HUES6 (cell line): ENCODE measurements at regions not wholly inside any gene's neighbourhood (a gene's known extent, or its start where the extent isn't known, plus 50 kb on each side); places are given as distances from the start of the nearest gene placed in this dataset.
"Not testable (repeated sequence)": the region's sequence is repeated elsewhere in the genome, so short reads cannot be mapped to it uniquely, and the experiment has no call there.

Source experiments
- H3K27ac ChIP-seq: 2 replicates; pipeline ENCODE4 v1.7.0; 2013; ENCODE audit warnings: low read depth, mild to moderate bottlenecking, low read length, inconsistent platforms
- H3K27me3 ChIP-seq: 2 replicates; pipeline ENCODE4 v1.6.1; 2013; ENCODE audit warnings: low read length; ENCODE audit not compliant: control insufficient read depth, insufficient read depth
- H3K36me3 ChIP-seq: 2 replicates; pipeline ENCODE4 v1.6.1; 2013; ENCODE audit warnings: low read length; ENCODE audit not compliant: control insufficient read depth, insufficient read depth
- H3K4me1 ChIP-seq: 2 replicates; pipeline ENCODE4 v1.6.1; 2013; ENCODE audit warnings: low read length; ENCODE audit not compliant: control insufficient read depth, insufficient read depth
- H3K4me3 ChIP-seq: 2 replicates; pipeline ENCODE4 v1.5.1; 2013; ENCODE audit warnings: low read depth, low read length
- H3K9ac ChIP-seq: one replicate; pipeline ENCODE4 v1.6.1; 2013; ENCODE audit warnings: mild to moderate bottlenecking, low read length
- H3K9me3 ChIP-seq: 2 replicates; pipeline ENCODE4 v1.6.1; 2013; ENCODE audit warnings: low read depth, low read length; ENCODE audit not compliant: control insufficient read depth, insufficient read depth

DNA sequence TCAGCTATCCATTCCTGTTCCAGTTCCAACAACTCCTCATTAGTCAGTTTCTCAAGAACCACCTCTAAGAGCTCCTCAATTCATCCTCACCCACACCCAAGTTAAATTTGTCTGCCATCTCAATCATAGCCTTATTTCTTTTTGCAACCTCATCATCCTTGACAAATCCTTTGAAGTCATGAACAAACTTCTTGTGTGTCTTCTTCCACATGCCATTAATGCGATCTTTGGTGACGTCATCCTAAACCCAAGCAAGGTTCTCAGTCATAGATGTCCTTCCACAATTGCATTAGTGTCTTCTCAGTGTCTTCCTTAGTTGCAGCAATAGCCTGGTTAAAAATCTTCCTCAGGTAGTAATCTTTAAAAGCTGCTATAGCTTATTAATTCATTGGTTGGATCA, 71.2 kb upstream of the FSIP2 start:
- no peaks in the 10 kb centered on the region for H3K27me3 ChIP-seq
- H3K36me3 ChIP-seq = no peaks in the 10 kb centered on the region
- H3K27ac ChIP-seq = no peak overlapping the region
- H3K4me3 ChIP-seq = no peak overlapping the region
- no peak overlapping the region for H3K9ac ChIP-seq
- no peaks in the 10 kb centered on the region for H3K9me3 ChIP-seq
- H3K4me1 ChIP-seq = no peaks in the 10 kb centered on the region

DNA sequence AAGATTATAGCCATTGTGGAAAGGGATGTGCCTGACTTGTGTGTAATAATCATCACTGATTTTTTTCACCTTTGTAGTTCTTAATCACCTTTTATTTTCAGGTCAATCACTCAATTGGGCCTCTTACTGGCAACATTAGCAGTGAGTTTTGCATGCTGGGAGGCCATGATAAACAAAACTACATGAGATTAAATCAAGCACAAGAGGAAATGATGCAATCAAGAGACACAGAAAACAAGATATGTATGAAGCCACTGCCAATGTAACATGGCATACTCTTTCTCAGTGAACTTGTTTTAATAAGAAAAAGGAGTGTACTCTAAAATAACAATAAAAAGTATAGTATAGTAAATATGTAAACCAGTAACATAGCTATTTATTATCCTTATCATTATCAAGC, 69.9 kb upstream of the FSIP2 start:
- no peaks in the 10 kb centered on the region for H3K36me3 ChIP-seq
- no peak overlapping the region for H3K27ac ChIP-seq
- H3K9ac ChIP-seq = no peak overlapping the region
- no peaks in the 10 kb centered on the region for H3K9me3 ChIP-seq
- no peaks in the 10 kb centered on the region for H3K4me1 ChIP-seq
- no peaks in the 10 kb centered on the region for H3K27me3 ChIP-seq
- no peak overlapping the region for H3K4me3 ChIP-seq

GRCh38 chr2:185674232-185674631, 64.4 kb upstream of the FSIP2 start:
- H3K4me1 ChIP-seq = no peaks in the 10 kb centered on the region
- H3K27me3 ChIP-seq = no peaks in the 10 kb centered on the region
- H3K4me3 ChIP-seq = no peak overlapping the region
- H3K36me3 ChIP-seq = no peaks in the 10 kb centered on the region
- no peak overlapping the region for H3K27ac ChIP-seq
- H3K9ac ChIP-seq = no peak overlapping the region
- peaks cover 9% of the 10 kb centered on the region for H3K9me3 ChIP-seq

DNA sequence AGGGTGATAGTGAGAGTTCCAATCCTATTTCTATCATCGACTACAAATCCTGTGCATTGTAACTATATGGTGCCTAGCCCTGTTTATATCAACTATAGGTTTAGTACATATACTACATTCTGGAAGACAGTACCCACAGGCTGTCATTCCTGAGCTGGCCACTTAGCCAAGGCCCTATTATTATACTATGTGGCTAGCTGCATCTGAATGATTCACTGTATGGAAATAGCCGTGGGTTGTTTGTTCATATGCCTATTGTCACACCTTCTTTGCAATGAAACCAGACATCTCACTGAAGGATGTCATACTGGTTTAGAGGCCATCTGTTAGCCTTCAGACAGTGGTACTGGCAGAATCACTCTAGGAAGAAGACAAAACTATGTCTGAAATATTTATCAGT, 62.3 kb upstream of the FSIP2 start:
- no peaks in the 10 kb centered on the region for H3K27me3 ChIP-seq
- H3K4me3 ChIP-seq = no peak overlapping the region
- no peak overlapping the region for H3K9ac ChIP-seq
- H3K27ac ChIP-seq = no peak overlapping the region
- no peaks in the 10 kb centered on the region for H3K4me1 ChIP-seq
- H3K36me3 ChIP-seq = no peaks in the 10 kb centered on the region
- H3K9me3 ChIP-seq = peaks cover 9% of the 10 kb centered on the region

- H3K27me3 ChIP-seq = not testable (repeated sequence)
Measured at GRCh38 chr2:185687001-185687400, 51.6 kb upstream of the FSIP2 start.

DNA sequence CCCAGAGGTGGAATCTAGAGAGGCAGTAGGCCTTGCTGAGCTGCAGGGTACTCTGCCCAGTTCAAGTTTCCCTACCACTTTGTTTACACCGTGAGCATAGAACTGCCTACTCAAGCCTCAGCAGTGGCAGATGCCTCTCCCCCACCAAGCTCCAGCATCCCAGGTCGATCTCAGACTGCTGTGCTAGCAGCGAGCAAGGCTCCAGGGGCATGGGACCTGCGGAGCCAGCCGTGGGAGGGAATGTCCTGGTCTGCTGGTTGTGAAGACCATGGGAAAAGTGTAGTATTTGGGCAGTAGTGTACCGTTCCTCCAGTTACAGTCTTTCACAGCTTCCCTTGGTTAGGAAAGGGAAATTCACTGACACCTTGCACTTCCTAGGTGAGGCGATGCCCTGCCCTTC, 50.6 kb upstream of the FSIP2 start:
- Histone ChIP-seq H3K27ac (no peak overlapping the region), H3K9ac (no peak overlapping the region), H3K4me1 (no peaks in the 10 kb centered on the region; the same call in 1 of the 2 replicates), H3K27me3 (no peaks in the 10 kb centered on the region), H3K36me3 (no peaks in the 10 kb centered on the region), H3K9me3 (no peaks in the 10 kb centered on the region), H3K4me3 (no peak overlapping the region)

More at GRCh38 chr2:185687001-185687400, 51.6 kb upstream of the FSIP2 start:
- H3K9me3 ChIP-seq, H3K36me3 ChIP-seq, H3K27ac ChIP-seq, H3K4me3 ChIP-seq, H3K9ac ChIP-seq, H3K4me1 ChIP-seq: not testable (repeated sequence)
